ENCODE measurements at regions not wholly inside any gene's neighbourhood (a gene's known extent, or its start where the extent isn't known, plus 50 kb on each side); places are given as distances from the start of the nearest gene placed in this dataset.

- TF ChIP-seq CTCF (IDR thresholded peaks at IDR 0.05) (no peak), EP300 (IDR thresholded peaks at IDR 0.05) (no peak)
These were observed 415.0 kb upstream of the FBXO33 start for GRCh38 chr14:39847194-39847593.
